ENCODE measurements at regions not wholly inside any gene's neighbourhood (a gene's known extent, or its start where the extent isn't known, plus 50 kb on each side); places are given as distances from the start of the nearest gene placed in this dataset.

DNA sequence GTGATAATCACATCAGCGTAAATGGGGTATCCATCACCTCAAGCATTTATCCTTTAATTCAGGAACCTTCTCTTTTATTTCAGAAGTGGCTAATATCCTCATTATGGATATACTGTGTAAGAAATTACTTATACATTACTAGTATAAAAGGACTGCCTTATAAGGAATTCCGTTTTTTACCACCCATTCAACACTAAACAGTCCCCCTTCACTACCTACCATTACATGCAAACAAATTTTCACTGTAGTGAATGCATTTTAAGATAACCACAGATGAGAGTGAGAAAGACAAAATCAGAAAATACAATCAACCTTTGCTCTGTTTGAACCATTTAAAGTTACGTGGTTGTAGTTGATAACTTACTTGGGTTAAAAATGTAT lies 551.2 kb downstream of the RNF144A start:
- WGBS, 2 donors, result 82 to 88% methylated on average over 3 of the region's 3 CpGs
- intact Hi-C loops (cut with DNase I), result no loop called here

GRCh38 chr2:7468955-7469354 lies 551.7 kb downstream of the RNF144A start:
- Histone ChIP-seq H3K27ac (no peak overlapping the region), H3K4me3 (no peak overlapping the region), H3K4me1 (no peaks in the 10 kb centered on the region), H3K36me3 (no peaks in the 10 kb centered on the region), H3K27me3 (no peaks in the 10 kb centered on the region), H3K9me3 (peaks cover 0 to 3% (median 0%) of the 10 kb centered on the region in 4 donors)
- FAIRE-seq, result no peak
- intact Hi-C loops (cut with DNase I), result no loop called here
- no peak for DNase-seq
- no peak for ATAC-seq
- WGBS, 2 donors, result 94 to 100% methylated on average over 1 of the region's 1 CpG
- TF ChIP-seq CTCF (IDR thresholded peaks at IDR 0.05), result no peak

More for the DNA sequence above, 551.2 kb downstream of the RNF144A start:
- TF ChIP-seq CTCF (IDR thresholded peaks at IDR 0.05), result no peak
- Histone ChIP-seq H3K4me1 (no peaks in the 10 kb centered on the region), H3K36me3 (no peaks in the 10 kb centered on the region), H3K27me3 (no peaks in the 10 kb centered on the region), H3K4me3 (no peak overlapping the region), H3K9me3 (peaks cover 0 to 3% (median 0%) of the 10 kb centered on the region in 4 donors), H3K27ac (no peak overlapping the region)
- ATAC-seq (no peak), FAIRE-seq (no peak), DNase-seq (no peak)

GRCh38 chr2:7471185-7471584 lies 554.0 kb downstream of the RNF144A start:
- Histone ChIP-seq H3K4me1 (no peaks in the 10 kb centered on the region), H3K27me3 (no peaks in the 10 kb centered on the region), H3K27ac (no peak overlapping the region), H3K4me3 (no peak overlapping the region), H3K9me3 (no peaks in the 10 kb centered on the region), H3K36me3 (no peaks in the 10 kb centered on the region)
- FAIRE-seq, result no peak
- intact Hi-C loops (cut with DNase I), result no loop called here
- WGBS, 2 donors, result 86 to 96% methylated on average over 2 of the region's 2 CpGs
- no peak for ATAC-seq
- no peak for TF ChIP-seq CTCF (IDR thresholded peaks at IDR 0.05)
- DNase-seq, result no peak

GRCh38 chr2:7472465-7472864 lies 555.3 kb downstream of the RNF144A start:
- intact Hi-C loops (cut with DNase I), result no loop called here

More at GRCh38 chr2:7472465-7472864, 555.3 kb downstream of the RNF144A start:
- ATAC-seq (no peak), DNase-seq (no peak), FAIRE-seq (no peak)
- H3K4me1 ChIP-seq, result no peaks in the 10 kb centered on the region
- no peaks in the 10 kb centered on the region for H3K36me3 ChIP-seq
- WGBS, 2 donors, result 76 to 89% methylated on average over 2 of the region's 2 CpGs
- H3K9me3 ChIP-seq, result no peaks in the 10 kb centered on the region
- no peak for TF ChIP-seq CTCF (IDR thresholded peaks at IDR 0.05)
- no peak overlapping the region for H3K27ac ChIP-seq
- H3K27me3 ChIP-seq, result no peaks in the 10 kb centered on the region
- H3K4me3 ChIP-seq, result no peak overlapping the region
